LNCAP (cell line): ENCODE measurements at regions not wholly inside any gene's neighbourhood (a gene's known extent, or its start where the extent isn't known, plus 50 kb on each side); places are given as distances from the start of the nearest gene placed in this dataset.

Experiments used
- TF ChIP-seq, protein P1 (sequence below): fragments of 450-650 bp; IDR thresholded peaks from 2 replicates; pipeline ENCODE4 v1.5.1; 2017; ENCODE audit warnings: mild to moderate bottlenecking

DNA sequence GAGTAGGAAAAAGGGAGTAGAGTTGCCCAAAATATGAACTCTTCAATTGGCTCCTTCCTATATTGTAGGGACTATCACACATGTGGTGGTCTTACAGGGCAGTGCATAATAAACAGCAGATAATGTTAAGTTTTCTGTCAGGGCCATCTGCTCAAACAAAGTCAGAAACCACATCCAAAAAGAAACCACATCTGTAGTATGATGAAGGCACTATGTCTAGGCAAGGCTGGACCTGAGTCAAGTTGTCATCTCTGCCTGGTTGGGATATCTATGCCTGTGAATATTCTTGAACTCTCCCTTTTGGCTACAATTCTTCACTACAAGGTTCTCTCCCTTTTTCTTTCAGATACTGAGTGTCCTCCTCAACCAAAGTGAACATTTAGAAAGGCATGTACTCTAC, 109.4 kb upstream of the C1GALT1C1 start:
- TF ChIP-seq, protein P1, sequence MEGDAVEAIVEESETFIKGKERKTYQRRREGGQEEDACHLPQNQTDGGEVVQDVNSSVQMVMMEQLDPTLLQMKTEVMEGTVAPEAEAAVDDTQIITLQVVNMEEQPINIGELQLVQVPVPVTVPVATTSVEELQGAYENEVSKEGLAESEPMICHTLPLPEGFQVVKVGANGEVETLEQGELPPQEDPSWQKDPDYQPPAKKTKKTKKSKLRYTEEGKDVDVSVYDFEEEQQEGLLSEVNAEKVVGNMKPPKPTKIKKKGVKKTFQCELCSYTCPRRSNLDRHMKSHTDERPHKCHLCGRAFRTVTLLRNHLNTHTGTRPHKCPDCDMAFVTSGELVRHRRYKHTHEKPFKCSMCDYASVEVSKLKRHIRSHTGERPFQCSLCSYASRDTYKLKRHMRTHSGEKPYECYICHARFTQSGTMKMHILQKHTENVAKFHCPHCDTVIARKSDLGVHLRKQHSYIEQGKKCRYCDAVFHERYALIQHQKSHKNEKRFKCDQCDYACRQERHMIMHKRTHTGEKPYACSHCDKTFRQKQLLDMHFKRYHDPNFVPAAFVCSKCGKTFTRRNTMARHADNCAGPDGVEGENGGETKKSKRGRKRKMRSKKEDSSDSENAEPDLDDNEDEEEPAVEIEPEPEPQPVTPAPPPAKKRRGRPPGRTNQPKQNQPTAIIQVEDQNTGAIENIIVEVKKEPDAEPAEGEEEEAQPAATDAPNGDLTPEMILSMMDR = no peak

DNA sequence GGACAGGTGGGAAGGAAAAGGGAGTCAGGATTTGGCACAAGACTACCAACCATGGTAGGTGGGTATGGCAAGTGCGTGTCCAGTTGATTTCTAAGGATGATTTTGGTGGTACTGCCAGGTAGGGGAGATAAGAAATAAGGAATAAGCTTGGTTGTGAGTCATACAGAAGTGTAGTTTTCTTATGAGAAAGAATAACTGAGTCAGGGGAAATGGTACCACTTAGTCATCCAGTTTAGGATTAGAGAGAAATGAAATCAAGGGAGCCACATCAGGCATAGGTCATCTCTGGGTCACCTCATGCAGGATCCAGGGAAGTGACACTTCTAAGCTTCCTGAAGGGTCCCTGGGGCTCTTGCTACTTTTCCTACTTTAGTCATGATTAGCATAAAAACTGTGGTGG, 107.1 kb upstream of the C1GALT1C1 start:
- TF ChIP-seq, protein P1 = no peak

DNA sequence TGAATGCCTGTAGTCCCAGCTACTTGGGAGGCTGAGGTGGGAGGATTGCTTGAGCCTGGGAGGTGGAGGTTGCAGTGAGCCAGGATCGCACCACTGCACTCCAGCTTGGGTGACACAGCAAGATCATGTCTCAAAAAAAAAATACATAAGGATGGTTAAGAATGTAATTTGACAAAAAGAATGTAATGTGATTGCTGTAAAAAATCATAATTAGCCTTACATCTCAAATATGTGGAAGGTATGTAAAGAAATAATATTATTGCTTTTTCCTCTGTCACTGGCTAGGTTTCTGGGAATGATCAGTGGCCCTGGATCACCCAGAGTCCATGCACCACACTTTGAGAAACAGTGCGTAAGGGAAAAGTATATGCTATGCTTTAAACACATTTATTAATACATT, 106.1 kb upstream of the C1GALT1C1 start:
- TF ChIP-seq, protein P1 = no peak

DNA sequence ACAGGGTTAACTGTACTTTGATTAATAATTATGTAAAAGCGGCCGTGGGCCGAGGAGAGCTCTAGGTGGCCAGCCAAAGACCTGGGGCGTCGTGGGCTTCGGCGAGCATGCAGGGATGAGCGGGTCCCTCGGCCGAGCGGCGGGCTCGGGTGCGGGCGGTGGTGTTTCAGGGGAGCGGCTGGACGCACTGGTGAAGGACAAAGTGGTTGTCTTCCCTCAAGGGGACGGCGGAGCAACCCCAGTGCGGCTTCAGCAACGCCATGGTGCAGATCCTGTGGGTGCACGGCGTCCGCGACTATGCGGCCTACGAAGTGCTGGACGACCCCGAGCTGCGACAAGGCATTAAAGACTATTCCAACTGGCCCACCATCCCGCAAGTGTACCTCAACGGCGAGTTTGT, 103.0 kb upstream of the C1GALT1C1 start:
- TF ChIP-seq, protein P1 = no peak

DNA sequence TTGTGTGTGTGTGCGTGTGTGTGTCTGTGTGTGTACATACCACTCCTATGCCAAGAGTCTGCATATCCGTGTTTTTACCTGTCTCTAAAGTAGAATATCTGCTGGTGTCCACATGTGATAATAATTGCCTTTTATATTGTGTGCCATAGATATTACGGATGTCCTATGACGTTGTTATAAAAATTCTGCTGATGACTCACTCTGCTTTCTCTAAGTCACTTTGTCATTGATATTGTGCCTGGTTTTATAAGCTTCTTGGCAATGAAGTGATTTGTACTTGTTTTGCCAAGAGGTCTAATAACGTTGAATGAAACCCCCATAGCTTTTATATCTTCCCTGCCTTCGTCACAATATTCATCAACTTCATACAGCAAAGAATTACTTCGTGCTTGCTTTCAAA, 102.6 kb upstream of the C1GALT1C1 start:
- TF ChIP-seq, protein P1 = no peak

DNA sequence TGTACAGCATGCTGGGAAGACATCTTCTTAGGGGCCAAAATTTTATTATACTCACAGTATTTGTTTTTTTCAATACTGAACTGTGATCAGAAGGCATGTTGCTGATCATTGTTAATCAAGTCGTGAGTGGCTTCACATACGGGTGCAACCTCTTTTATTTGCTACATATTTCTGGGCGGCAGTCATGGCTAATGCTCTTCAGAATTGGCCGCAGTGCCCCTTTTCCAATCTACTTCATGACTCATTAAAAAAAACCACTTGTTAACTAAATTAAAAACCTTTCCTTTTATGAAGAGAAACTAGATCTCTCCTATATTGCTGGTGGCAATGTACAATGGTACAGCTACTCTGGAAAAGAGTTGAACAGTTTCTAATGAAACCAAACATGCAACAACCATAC, 101.5 kb upstream of the C1GALT1C1 start:
- TF ChIP-seq, protein P1 = no peak

DNA sequence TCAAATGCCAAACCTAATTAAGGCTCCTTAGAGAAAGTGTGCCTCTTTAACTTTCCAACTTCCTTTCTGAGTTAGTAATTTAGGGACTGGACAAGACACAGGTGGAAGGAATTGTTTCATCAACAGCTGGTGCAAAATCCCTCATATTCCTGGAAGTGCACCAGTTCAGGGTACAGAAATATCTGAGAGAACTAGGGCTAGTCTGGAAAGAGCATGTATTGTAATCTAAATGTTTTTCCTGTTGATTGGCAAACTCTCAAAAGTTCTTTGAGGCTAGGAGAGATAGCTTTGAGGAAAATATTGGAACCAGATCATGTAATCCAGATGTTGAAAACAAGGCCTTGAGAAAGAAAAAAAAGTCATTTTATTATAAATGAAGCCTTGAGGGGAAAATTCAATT, 98.1 kb upstream of the C1GALT1C1 start:
- TF ChIP-seq, protein P1 = no peak

DNA sequence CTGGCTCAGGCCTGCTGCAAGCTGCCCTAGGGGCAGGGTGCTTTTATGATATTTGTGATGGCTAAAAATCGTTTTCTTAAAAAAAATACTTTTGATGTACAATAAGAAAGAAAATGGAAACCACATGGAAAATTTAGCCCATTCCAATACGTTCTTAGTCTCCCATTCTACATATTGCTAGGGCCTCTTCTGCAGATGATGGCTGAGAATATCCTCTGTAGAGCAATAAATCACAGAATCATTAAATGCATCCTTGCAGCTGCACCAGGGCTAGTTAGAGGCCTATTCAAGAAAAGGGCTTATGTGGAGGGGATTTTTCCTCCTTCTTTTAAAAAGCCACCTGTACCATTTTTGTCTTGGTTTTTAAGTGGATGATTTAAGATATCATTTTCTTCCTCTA, 97.6 kb upstream of the C1GALT1C1 start:
- TF ChIP-seq, protein P1 = no peak
